ENCODE measurements at regions not wholly inside any gene's neighbourhood (a gene's known extent, or its start where the extent isn't known, plus 50 kb on each side); places are given as distances from the start of the nearest gene placed in this dataset.

DNA sequence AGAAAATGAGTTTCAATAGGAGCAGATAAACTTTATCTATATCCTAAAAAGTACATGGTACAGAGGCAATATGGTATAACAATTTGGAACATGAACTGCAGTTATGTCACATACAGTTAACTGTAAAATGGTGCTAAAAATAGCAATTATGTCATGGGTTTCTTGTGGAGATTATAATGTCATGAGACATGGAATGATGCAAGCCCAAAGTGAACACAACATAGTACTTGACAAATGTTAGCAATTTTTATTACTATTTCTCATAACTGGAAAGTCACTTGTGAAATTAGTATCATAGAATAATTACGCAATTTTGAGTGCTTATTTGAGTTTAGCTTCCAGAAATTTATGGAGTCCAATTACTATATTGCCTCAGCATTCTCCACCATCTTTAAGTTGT lies 1263.4 kb downstream of the DSC3 start:
- ATAC-seq (no peak), FAIRE-seq (no peak), DNase-seq (ENCODE audit: low read depth, low spot score) (no peak)
- Histone ChIP-seq H3K79me2 (ENCODE audit: control insufficient read depth, insufficient read depth, low read length) (no peaks in the 10 kb centered on the region), H3K4me1 (ENCODE audit: control insufficient read depth, insufficient read depth, low read length) (no peaks in the 10 kb centered on the region), H3K27me3 (replicated peaks in 1 of 2; ENCODE audit: control insufficient read depth in 2 of 2, insufficient read depth in 2 of 2, low read length in 1 of 2) (no peaks in the 10 kb centered on the region), H3K4me3 (no peak overlapping the region), H3K4me2 (ENCODE audit: control insufficient read depth, insufficient read depth) (no peak overlapping the region), H3K9ac (ENCODE audit: control insufficient read depth, insufficient read depth, low read length) (no peak overlapping the region), H4K20me1 (ENCODE audit: control insufficient read depth, insufficient read depth) (no peaks in the 10 kb centered on the region), H3K27ac (ENCODE audit: control insufficient read depth, insufficient read depth) (no peak overlapping the region), H2AFZ (ENCODE audit: control insufficient read depth, low read depth, low read length) (no peak overlapping the region), H3K9me3 (replicated peaks; ENCODE audit: control insufficient read depth, insufficient read depth, low read length) (no peaks in the 10 kb centered on the region), H3K36me3 (ENCODE audit: control insufficient read depth in 2 of 2, insufficient read depth in 2 of 2, low read length in 1 of 2) (no peaks in the 10 kb centered on the region)
- ChIA-PET RAD21 (ENCODE audit: unreplicated experiment) (no interaction called here), CTCF (no interaction called here), SMC1A (ENCODE audit: uncharacterized antibody, unreplicated experiment) (no interaction called here), POLR2A (no interaction called here)
- intact Hi-C loops (cut with micrococcal nuclease; ENCODE audit: unreplicated experiment) (no loop called here), in situ Hi-C loops (cut with MboI) (no loop called here)
- no TSS peak for BruUV-seq (replicated peaks)
- TF ChIP-seq USF2 (IDR thresholded peaks at IDR 0.05; ENCODE audit: borderline replicate concordance, low read depth, low read length) (no peak), RB1 (IDR thresholded peaks at IDR 0.05; ENCODE audit: borderline replicate concordance) (no peak), PML (IDR thresholded peaks at IDR 0.05; ENCODE audit: low read length) (no peak), GABPA (IDR thresholded peaks at IDR 0.05; ENCODE audit: low read depth) (no peak), TARDBP (IDR thresholded peaks at IDR 0.05; ENCODE audit: borderline replicate concordance) (no peak), ZNF24 (IDR thresholded peaks at IDR 0.05) (no peak), BCLAF1 (IDR thresholded peaks at IDR 0.05) (no peak), ZNF622 (IDR thresholded peaks at IDR 0.05) (no peak), POLR2AphosphoS5 (IDR thresholded peaks at IDR 0.05; ENCODE audit: low read length) (no peak), SP1 (IDR thresholded peaks at IDR 0.05; ENCODE audit: low read depth, low read length) (no peak), CBX5 (IDR thresholded peaks at IDR 0.05; ENCODE audit: low read depth) (no peak), SUZ12 (IDR thresholded peaks at IDR 0.05; ENCODE audit: unreplicated experiment) (no peak), JUNB (IDR thresholded peaks at IDR 0.05) (no peak), NFIC (IDR thresholded peaks at IDR 0.05; ENCODE audit: low read depth, low read length) (no peak), POLR2AphosphoS2 (IDR thresholded peaks at IDR 0.05; ENCODE audit: low read depth, low read length) (no peak), ZNF687 (IDR thresholded peaks at IDR 0.05) (no peak)
- 5% methylated on average over 1 of the region's 1 CpG for WGBS (ENCODE audit: insufficient coverage, insufficient replicate concordance, low lambda C conversion rate, missing lambda C conversion rate)
